PC-9 (cell line): ENCODE measurements at regions not wholly inside any gene's neighbourhood (a gene's known extent, or its start where the extent isn't known, plus 50 kb on each side); places are given as distances from the start of the nearest gene placed in this dataset.

ENCODE experiments used
- BruUV-seq: library from RNA; stranded (reverse); fragments of 400-500 nt; replicated peaks from 2 replicates; lab custom pipeline; 2021; lab: Mats Ljungman, UMichigan
- CTCF ChIA-PET: fragments of 300-600 bp; sonication (Branson Sonifier 250); formaldehyde crosslinking; loops from one replicate; lab custom pipeline; 2022; ENCODE audit warnings: antibody characterized with exemption; lab: Charles Lee
- POLR2A ChIA-PET: fragments of 300-600 bp; sonication (Branson Sonifier 250); formaldehyde crosslinking; loops from one replicate; lab custom pipeline; 2022; ENCODE audit warnings: antibody characterized with exemption; ENCODE audit not compliant: unreplicated experiment; lab: Charles Lee
- DNase-seq, 2 experiments: peaks; one replicate each; pipeline versions ENCODE4 v3.0.0 to v3.0.0-alpha.2; 2015 to 2022; ENCODE audit warnings: mixed read lengths in 1 of 2
- H2AFZ ChIP-seq: fragments of 200-600 bp; sonication (generic); 2 replicates; pipeline ENCODE4 v1.8.1; 2017; ENCODE audit warnings: antibody characterized with exemption
- H3F3A ChIP-seq: fragments of 200-600 bp; sonication (generic); 2 replicates; pipeline ENCODE4 v1.8.1; 2017; ENCODE audit warnings: antibody characterized with exemption, mild to moderate bottlenecking, low read depth; ENCODE audit not compliant: insufficient read depth
- H3K27ac ChIP-seq: fragments of 200-600 bp; sonication (generic); 2 replicates; pipeline ENCODE4 v1.6.1; 2016; ENCODE audit warnings: mixed run types
- H3K27me3 ChIP-seq: fragments of 200-600 bp; sonication (generic); 2 replicates; pipeline ENCODE4 v1.6.1; 2016; ENCODE audit warnings: low read depth, mixed run types; ENCODE audit not compliant: insufficient read depth
- H3K36me3 ChIP-seq: fragments of 200-600 bp; sonication (generic); 2 replicates; pipeline ENCODE4 v1.6.1; 2016; ENCODE audit warnings: low read depth, mixed run types
- H3K4me1 ChIP-seq: fragments of 200-600 bp; sonication (generic); replicated peaks from 2 replicates; pipeline ENCODE4 v1.6.1; 2016; ENCODE audit warnings: mixed run types; ENCODE audit not compliant: insufficient read depth
- H3K4me2 ChIP-seq: fragments of 200-600 bp; sonication (generic); 2 replicates; pipeline ENCODE4 v1.6.1; 2017; ENCODE audit warnings: mixed run types
- H3K4me3 ChIP-seq: fragments of 200-600 bp; sonication (generic); 2 replicates; pipeline ENCODE4 v1.6.1; 2016; ENCODE audit warnings: mixed run types
- H3K79me2 ChIP-seq: fragments of 200-600 bp; sonication (generic); 2 replicates; pipeline ENCODE4 v1.6.1; 2017; ENCODE audit warnings: low read depth, mixed run types
- H3K9me2 ChIP-seq: fragments of 200-600 bp; sonication (generic); 2 replicates; pipeline ENCODE4 v1.8.1; 2017; ENCODE audit warnings: mild to moderate bottlenecking; ENCODE audit not compliant: insufficient read depth
- H3K9me3 ChIP-seq: fragments of 200-600 bp; sonication (generic); 2 replicates; pipeline ENCODE4 v1.8.1; 2016; ENCODE audit warnings: low read depth; ENCODE audit not compliant: insufficient read depth
- H4K20me1 ChIP-seq: fragments of 200-600 bp; sonication (generic); 2 replicates; pipeline ENCODE4 v1.8.1; 2017; ENCODE audit not compliant: insufficient read depth
- CTCF ChIP-seq: fragments of 200-600 bp; sonication (generic); conservative IDR thresholded peaks from 2 replicates; pipeline ENCODE4 v1.6.1; 2017; ENCODE audit warnings: mixed run types, antibody characterized with exemption, mild to moderate bottlenecking, moderate library complexity
- EZH2 ChIP-seq: fragments of 200-600 bp; sonication (generic); IDR thresholded peaks from 2 replicates; pipeline ENCODE4 v1.8.0; 2017; ENCODE audit warnings: antibody characterized with exemption, low read depth
- intact Hi-C: fragments of 100-400 bp; cut with micrococcal nuclease; formaldehyde crosslinking; loops from one replicate; pipeline ENCODE4 v1.10.0; 2022; ENCODE audit not compliant: unreplicated experiment

GRCh38 chr1:99546432-99547416, 99.2 kb upstream of the PALMD start:
- Histone ChIP-seq H3K36me3 (no peaks in the 10 kb centered on the region), H3K9me3 (no peaks in the 10 kb centered on the region), H3K79me2 (no peaks in the 10 kb centered on the region), H4K20me1 (no peaks in the 10 kb centered on the region), H3K27ac (no peak overlapping the region), H3K9me2 (no peaks in the 10 kb centered on the region), H2AFZ (peak overlapping the region; percentile 10; the same call in 1 of the 2 replicates), H3F3A (peaks cover 10% of the 10 kb centered on the region), H3K4me3 (no peak overlapping the region), H3K4me2 (no peak overlapping the region), H3K4me1 (0 out of 2 replicates have a peak, but pooled peaks cover 7% of the 10 kb centered on the region), H3K27me3 (no peaks in the 10 kb centered on the region)
- no TSS peak for BruUV-seq
- POLR2A ChIA-PET = no interaction called here
- no peak for DNase-seq
- intact Hi-C loops = no loop called here
- no peak for TF ChIP-seq CTCF
- no peak for TF ChIP-seq EZH2
- CTCF ChIA-PET = no interaction called here

DNA sequence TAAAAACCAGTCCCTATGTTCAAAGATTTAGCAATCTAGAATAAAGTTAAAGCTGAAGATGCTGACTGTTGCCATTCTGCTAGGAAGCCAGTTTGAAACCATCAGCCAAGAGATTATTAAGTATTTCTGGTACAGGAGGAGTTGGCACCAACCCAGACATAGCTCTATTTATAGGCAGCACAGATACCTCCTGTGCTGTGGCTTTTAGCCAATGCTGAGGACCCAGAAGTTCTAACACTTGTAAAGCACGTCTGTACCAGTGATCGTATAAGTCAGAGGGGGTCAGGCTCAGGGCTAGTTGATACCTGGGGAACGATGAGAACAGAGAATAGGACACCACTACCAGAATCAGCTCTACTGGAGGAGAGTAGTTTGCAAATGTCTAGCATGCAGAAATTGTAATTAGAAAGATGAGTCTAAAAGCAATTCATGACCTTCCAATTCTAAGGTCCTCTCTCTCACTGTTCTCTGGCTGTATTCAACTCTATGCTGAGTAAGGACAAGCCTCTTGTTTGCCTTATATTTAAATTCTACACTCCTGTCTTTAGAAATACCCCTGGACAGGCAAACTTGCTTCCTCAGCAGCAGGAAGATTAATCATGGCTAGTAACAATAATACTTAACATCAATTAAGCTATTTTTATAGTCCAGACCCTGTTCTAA, 96.8 kb upstream of the PALMD start:
- DNase-seq = no peak
- no peak overlapping the region for H3K4me2 ChIP-seq

More for the DNA sequence above, 96.8 kb upstream of the PALMD start:
- intact Hi-C loops = no loop called here
- Histone ChIP-seq H3K4me3 (no peak overlapping the region), H3K4me1 (peaks cover 17% of the 10 kb centered on the region), H4K20me1 (no peaks in the 10 kb centered on the region), H2AFZ (no peak overlapping the region; the same call in 1 of the 2 replicates), H3K9me3 (no peaks in the 10 kb centered on the region), H3F3A (peaks cover 15% of the 10 kb centered on the region), H3K27ac (no peak overlapping the region), H3K27me3 (no peaks in the 10 kb centered on the region), H3K79me2 (no peaks in the 10 kb centered on the region), H3K9me2 (no peaks in the 10 kb centered on the region), H3K36me3 (no peaks in the 10 kb centered on the region)
- POLR2A ChIA-PET = no interaction called here
- no TSS peak for BruUV-seq
- CTCF ChIA-PET = no interaction called here
- TF ChIP-seq CTCF (no peak), EZH2 (no peak)
